ENCODE measurements at regions not wholly inside any gene's neighbourhood (a gene's known extent, or its start where the extent isn't known, plus 50 kb on each side); places are given as distances from the start of the nearest gene placed in this dataset.

GRCh38 chr6:126268092-126268491, 71.8 kb upstream of the CENPW start:
- Histone ChIP-seq H3K36me3 (ENCODE audit: control insufficient read depth, insufficient read depth, low read length) (no peaks in the 10 kb centered on the region), H3K9me3 (ENCODE audit: control insufficient read depth, insufficient read depth, low read length) (no peaks in the 10 kb centered on the region), H3K4me3 (ENCODE audit: low read length) (no peak overlapping the region), H3K4me1 (ENCODE audit: control insufficient read depth, insufficient read depth, low read length) (no peaks in the 10 kb centered on the region), H3K27ac (ENCODE audit: low read length) (no peak overlapping the region), H3K27me3 (ENCODE audit: control insufficient read depth, insufficient read depth, low read length) (no peaks in the 10 kb centered on the region)
- no peak for DNase-seq (ENCODE audit: low read depth, low spot score)
- WGBS (ENCODE audit: insufficient coverage, insufficient read length) = no CpG with 5 or more reads among the region's 2 CpGs

GRCh38 chr6:126280287-126280686, 59.6 kb upstream of the CENPW start:
- H3K4me3 ChIP-seq (ENCODE audit: low read length) = no peak overlapping the region
- no peaks in the 10 kb centered on the region for H3K9me3 ChIP-seq (ENCODE audit: control insufficient read depth, insufficient read depth, low read length)
- no peaks in the 10 kb centered on the region for H3K27me3 ChIP-seq (ENCODE audit: control insufficient read depth, insufficient read depth, low read length)
- H3K36me3 ChIP-seq (ENCODE audit: control insufficient read depth, insufficient read depth, low read length) = no peaks in the 10 kb centered on the region
- WGBS (ENCODE audit: insufficient coverage, insufficient read length) = no CpG with 5 or more reads among the region's 4 CpGs
- no peak for DNase-seq (ENCODE audit: low read depth, low spot score)
- H3K27ac ChIP-seq (ENCODE audit: low read length) = no peak overlapping the region
- H3K4me1 ChIP-seq (ENCODE audit: control insufficient read depth, insufficient read depth, low read length) = no peaks in the 10 kb centered on the region

GRCh38 chr6:126285871-126286365, 54.0 kb upstream of the CENPW start:
- no peaks in the 10 kb centered on the region for H3K4me1 ChIP-seq (ENCODE audit: control insufficient read depth, insufficient read depth, low read length)
- no peaks in the 10 kb centered on the region for H3K9me3 ChIP-seq (ENCODE audit: control insufficient read depth, insufficient read depth, low read length)
- DNase-seq (ENCODE audit: low read depth, low spot score) = no peak
- H3K27me3 ChIP-seq (ENCODE audit: control insufficient read depth, insufficient read depth, low read length) = no peaks in the 10 kb centered on the region
- no peaks in the 10 kb centered on the region for H3K36me3 ChIP-seq (ENCODE audit: control insufficient read depth, insufficient read depth, low read length)
- H3K27ac ChIP-seq (ENCODE audit: low read length) = no peak overlapping the region
- H3K4me3 ChIP-seq (ENCODE audit: low read length) = no peak overlapping the region
- WGBS (ENCODE audit: insufficient coverage, insufficient read length) = no CpG with 5 or more reads among the region's 4 CpGs
